ENCODE measurements at regions not wholly inside any gene's neighbourhood (a gene's known extent, or its start where the extent isn't known, plus 50 kb on each side); places are given as distances from the start of the nearest gene placed in this dataset.
A peak's percentile ranks its signal among the peaks of the same experiment; 100 is the strongest.
"Not testable (repeated sequence)": the region's sequence is repeated elsewhere in the genome, so short reads cannot be mapped to it uniquely, and the experiment has no call there.

- DNase-seq (ENCODE audit: low read depth): no peak
These were observed 686.2 kb upstream of the BOD1L1 start for GRCh38 chr4:14313757-14314156.

DNA sequence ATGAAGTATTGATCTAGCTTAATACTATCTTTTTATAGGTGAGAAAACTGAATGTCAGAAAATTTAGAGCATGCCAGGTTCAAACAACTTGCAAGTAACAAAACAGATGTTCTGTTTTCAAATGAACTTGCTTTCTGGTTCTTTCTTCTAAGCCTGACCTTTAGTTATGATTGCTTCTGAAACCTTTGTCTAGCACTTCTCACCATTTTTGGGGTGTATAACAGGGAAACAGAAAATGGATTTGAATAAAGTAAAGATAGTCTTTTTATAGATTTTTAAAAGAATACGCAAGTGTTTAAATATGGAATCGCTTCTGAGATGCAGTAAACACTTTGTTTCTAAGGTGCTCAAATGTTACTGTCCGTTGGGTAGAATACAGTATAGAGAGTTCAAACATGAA lies 687.2 kb upstream of the CPEB2 start:
- DNase-seq (ENCODE audit: low read depth): no peak

- DNase-seq (ENCODE audit: low read depth): no peak
These were observed 684.9 kb upstream of the CPEB2 start for GRCh38 chr4:14317351-14317750.

DNA sequence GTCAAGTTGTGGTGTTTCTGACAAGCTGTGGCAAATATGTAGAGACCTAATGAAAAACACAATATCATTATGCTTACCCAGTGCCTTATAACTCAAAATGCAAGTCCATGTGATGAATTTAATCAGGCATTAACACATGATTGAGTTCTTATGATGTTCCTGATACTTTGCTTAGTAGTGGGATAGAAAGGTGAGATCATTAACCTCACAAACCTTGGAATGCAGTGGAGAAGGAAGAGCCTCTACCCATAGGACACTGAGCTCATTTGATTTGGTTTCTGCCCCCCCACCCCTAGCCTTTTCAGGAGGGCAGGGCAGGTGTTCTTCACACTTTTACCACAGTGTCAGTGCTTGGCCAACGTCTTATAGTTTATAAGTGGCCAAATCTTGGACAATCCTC lies 683.6 kb upstream of the CPEB2 start:
- DNase-seq (ENCODE audit: low read depth): no peak

- no peak for DNase-seq (ENCODE audit: low read depth)
These were observed 680.6 kb upstream of the CPEB2 start for GRCh38 chr4:14321723-14322122.

- no peak for DNase-seq (ENCODE audit: low read depth)
These were observed 679.1 kb upstream of the CPEB2 start for GRCh38 chr4:14323191-14323590.

GRCh38 chr4:14329228-14329627 lies 673.1 kb upstream of the CPEB2 start:
- DNase-seq (ENCODE audit: low read depth): no peak

GRCh38 chr4:14333616-14334015 lies 668.7 kb upstream of the CPEB2 start:
- DNase-seq (ENCODE audit: low read depth): no peak

GRCh38 chr4:14334166-14334565 lies 668.1 kb upstream of the CPEB2 start:
- DNase-seq (ENCODE audit: low read depth): no peak

GRCh38 chr4:14335872-14336271 lies 666.4 kb upstream of the CPEB2 start:
- DNase-seq (ENCODE audit: low read depth): no peak

GRCh38 chr4:14336656-14337055 lies 665.6 kb upstream of the CPEB2 start:
- no peak for DNase-seq (ENCODE audit: low read depth)

- DNase-seq (ENCODE audit: low read depth): no peak
These were observed 664.2 kb upstream of the CPEB2 start for GRCh38 chr4:14337892-14338584.

- no peak for DNase-seq (ENCODE audit: low read depth)
These were observed 663.6 kb upstream of the CPEB2 start for GRCh38 chr4:14338585-14339265.

DNA sequence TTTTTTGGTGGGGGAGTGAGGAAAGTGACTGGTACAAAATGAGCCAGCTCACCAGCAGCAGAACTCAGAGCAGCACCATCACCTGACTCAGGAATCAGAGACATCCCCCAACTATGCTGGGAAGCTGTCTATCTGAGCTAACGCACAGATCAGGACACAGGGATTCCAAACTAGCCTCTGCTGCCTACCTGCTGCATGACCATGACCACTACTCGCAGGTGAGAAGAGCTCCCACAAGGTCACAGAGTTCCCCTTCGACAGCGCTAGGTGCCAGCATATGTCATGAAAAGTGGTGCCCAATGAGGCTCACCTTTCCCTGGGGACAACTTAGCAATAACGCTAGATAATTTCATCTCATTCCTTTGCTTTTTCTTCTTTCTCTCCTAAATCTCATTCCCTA lies 662.6 kb upstream of the CPEB2 start:
- DNase-seq (ENCODE audit: low read depth): no peak

DNA sequence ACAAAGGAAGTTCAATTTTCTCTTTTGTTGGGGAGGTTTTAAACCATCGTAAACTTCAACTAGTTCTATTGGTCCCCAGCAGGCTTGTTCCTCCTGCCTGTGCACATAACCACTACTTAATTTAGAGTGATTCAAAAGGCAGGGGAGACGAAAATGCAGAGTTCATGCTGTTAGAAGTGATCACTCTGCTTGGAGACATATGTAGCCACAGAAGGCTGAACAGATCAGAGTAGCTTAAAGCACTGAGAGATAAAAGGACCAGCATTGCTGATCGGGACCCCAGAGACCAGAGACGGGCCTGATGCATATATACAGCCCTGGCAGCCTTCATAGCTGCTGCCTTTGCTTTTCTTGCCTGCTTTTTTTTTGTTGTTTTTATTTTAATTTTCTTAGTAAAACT lies 662.0 kb upstream of the CPEB2 start:
- no peak for DNase-seq (ENCODE audit: low read depth)

GRCh38 chr4:14343961-14344360 lies 658.3 kb upstream of the CPEB2 start:
- DNase-seq (ENCODE audit: low read depth): no peak

DNA sequence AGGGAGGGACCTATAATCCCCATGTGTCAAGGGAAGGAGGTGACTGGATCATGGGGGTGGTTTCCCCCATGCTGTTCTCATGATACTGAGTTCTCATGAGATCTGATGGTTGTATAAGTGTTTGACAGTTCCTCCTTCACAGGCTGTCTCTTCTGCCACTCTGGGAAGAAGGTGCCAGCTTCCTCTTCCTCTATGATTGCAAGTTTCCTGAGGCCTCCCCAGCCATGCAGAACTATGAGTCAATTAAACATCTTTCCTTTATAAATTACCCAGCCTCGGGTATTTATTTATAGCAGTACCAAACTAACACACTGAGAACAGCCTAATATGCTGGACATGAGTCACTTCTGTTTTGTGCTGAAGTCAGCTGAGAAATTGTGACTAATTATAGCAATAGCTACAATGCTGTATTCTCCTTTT lies 656.9 kb upstream of the CPEB2 start:
- DNase-seq (ENCODE audit: low read depth): peak; percentile 42

GRCh38 chr4:14347526-14347925 lies 654.8 kb upstream of the CPEB2 start:
- no peak for DNase-seq (ENCODE audit: low read depth)

DNA sequence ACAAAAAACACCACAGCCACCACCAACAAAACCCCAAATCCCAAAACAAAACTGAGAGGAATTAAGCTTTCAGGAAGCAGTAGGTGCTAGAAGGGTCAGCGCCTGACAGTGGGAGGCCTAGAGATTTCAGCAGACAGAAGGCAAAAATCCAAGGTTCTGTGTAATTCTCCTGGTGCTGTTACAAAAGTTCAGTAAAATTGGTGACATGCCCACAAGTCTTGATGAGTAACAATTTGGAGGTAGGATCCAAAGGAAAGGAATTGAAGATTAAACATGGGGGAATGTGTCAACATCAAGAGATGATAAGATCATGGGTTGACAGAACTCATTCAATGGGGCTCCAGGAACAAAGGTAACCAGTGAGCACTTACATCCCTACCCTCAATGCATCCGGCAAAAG lies 653.8 kb upstream of the CPEB2 start:
- DNase-seq (ENCODE audit: low read depth): peak; percentile 66

DNA sequence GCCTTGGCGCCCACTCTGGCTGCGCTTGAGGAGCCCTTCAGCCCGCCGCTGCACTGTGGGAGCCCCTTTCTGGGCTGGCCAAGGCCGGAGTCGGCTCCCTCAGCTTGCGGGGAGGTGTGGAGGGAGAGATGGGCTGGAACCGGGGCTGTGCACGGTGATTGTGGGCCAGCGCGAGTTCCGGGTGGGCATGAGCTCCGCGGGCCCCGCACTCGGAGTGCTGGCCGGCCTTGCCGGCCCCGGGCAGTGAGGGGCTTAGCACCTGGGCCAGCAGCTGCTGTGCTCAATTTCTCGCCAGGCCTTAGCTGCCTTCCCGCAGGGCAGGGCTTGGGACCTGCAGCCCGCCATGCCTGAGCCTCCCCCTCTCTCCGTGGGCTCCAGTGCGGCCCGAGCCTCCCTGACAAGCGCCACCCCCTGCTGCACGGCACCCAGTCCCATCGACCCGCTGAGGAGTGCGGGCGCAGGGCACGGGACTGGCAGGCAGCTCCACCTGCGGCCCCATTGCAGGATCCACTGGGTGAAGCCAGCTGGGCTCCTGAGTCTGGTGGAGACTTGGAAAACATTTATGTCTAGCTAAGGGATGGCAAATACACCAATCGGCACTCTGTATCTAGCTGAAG lies 643.6 kb upstream of the CPEB2 start:
- not testable (repeated sequence) for DNase-seq (ENCODE audit: low read depth)

GRCh38 chr4:14359991-14360390 lies 642.3 kb upstream of the CPEB2 start:
- DNase-seq (ENCODE audit: low read depth): peak; percentile 4

DNA sequence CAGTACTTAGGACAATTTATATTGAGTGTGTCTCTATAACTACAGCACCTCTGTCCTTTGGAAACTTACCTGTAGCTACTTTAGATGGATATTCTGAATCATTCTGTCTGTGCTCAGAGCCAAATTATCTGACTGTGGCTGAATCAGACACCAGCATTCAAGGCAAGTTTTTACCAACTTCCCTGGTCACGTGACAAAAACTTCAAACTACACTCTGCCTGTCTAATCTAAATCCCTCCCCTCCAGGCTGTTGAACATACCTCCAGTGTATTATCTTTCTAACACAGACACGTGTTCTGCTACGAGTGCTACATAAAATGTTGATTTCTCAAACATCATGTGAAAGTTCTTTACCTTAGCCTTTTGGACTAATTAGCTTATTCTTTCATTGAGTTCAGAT lies 641.2 kb upstream of the CPEB2 start:
- DNase-seq (ENCODE audit: low read depth): no peak

- no peak for DNase-seq (ENCODE audit: low read depth)
These were observed 639.9 kb upstream of the CPEB2 start for GRCh38 chr4:14362385-14362784.
